NCI-H1694 treated with DMSO at 0.1 percent for 48 hours (cell line): ENCODE measurements at regions not wholly inside any gene's neighbourhood (a gene's known extent, or its start where the extent isn't known, plus 50 kb on each side); places are given as distances from the start of the nearest gene placed in this dataset.
A peak's percentile ranks its signal among the peaks of the same experiment; 100 is the strongest.
"Not testable (repeated sequence)": the region's sequence is repeated elsewhere in the genome, so short reads cannot be mapped to it uniquely, and the experiment has no call there.

Experiments
- DNase-seq: peaks from one replicate; lab custom pipeline; 2025; lab: John Stamatoyannopoulos, UW

DNA sequence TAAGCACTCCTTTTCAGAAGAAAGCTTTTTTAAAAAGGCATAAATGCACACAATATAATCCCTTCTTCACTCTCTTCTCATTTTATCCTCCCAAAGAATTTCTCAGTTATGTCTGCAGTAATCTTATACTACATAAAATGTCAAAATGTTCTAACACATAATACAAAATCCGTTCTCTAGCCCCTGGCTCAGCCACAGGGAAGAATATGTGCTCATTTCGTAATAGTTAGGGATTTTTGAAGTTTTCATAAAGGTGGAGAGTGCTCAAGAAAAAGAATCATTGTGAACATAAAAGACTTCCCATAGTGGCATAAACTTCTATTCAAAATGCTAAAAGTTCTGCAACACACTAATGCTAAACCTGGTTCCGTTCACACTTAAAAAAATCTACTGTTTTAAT, 1410.7 kb upstream of the C9orf72 start:
- DNase-seq: no peak

- not testable (repeated sequence) for DNase-seq
Observed at GRCh38 chr9:28990009-28990408, 1416.7 kb upstream of the C9orf72 start.

DNA sequence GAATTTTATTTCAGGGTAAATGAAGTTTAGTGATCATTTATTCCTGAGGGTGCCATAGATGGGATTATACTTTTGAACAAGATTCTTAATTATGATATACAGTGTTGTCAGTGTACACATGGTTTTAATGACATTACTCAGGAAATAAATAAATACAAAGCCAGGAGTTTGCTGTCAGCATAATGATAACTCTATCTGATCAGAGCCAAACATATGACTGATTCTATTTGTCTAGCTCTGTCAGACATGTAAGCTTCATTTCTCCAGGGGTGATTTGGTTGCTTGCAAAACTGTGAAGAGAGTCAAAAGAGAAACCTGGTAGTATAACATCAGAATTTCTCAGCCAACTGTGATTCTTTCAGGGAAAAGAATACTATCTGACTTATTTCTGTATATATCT, 1425.8 kb upstream of the C9orf72 start:
- no peak for DNase-seq

DNA sequence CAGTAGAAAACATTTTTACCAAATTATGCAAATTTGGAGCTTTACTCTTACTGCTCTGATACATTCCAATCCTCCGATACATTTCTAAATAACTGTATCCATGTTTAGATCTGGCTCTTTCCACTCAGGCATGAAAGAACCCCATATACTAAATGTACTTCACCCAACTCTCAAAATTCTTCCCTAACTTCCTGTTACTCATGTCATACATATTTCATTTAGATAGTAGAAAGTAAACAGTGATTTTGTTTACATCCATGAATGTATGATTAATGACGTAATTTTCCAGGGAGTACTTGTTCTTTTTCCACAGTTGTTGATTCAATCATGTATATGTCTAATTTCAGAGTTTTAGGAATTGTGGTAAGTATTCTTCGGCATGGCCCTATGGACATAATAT, 1426.5 kb upstream of the C9orf72 start:
- DNase-seq: no peak

DNA sequence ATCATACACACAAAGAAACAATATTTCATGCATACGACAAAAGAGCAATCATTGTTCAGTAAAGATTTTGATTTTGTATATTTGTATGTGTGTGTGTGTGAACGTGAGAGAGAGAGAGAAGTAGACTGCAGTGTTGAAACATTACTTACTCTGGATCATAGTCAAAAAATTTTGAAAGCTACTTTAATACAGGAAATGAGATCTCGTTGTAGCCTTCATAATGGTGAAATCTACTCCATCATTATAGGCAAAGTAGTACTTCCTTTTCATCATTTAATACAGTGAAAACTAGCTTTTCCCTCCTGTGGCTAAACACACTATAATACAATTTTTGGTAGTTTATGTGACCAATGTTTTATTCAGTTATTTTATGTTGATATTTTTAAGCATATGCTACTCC, 1427.7 kb upstream of the C9orf72 start:
- no peak for DNase-seq

- no peak for DNase-seq
Observed at GRCh38 chr9:29004988-29005387, 1431.7 kb upstream of the C9orf72 start.

- no peak for DNase-seq
Observed at GRCh38 chr9:29006628-29007027, 1433.3 kb upstream of the C9orf72 start.

DNA sequence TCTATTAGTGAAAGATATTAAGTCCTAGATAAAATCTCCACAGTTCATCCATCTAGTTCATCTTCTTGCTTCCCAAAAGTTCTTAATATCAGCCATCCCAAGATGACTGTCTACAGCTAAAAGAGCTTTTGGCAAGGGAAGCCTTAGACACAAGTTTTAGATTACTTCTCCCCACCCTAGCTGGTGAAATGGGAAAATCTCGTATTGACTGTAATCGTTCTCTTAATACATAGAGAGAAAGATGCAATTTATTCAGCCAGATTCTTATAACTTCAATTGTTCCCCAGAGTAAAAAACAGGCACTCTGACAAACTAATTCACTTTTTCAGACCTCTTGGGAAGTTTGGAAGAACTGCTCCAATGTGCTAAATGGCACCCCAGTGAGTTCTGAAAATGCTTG, 1439.6 kb upstream of the C9orf72 start:
- no peak for DNase-seq

GRCh38 chr9:29021632-29022031, 1448.4 kb upstream of the C9orf72 start:
- DNase-seq: no peak

DNA sequence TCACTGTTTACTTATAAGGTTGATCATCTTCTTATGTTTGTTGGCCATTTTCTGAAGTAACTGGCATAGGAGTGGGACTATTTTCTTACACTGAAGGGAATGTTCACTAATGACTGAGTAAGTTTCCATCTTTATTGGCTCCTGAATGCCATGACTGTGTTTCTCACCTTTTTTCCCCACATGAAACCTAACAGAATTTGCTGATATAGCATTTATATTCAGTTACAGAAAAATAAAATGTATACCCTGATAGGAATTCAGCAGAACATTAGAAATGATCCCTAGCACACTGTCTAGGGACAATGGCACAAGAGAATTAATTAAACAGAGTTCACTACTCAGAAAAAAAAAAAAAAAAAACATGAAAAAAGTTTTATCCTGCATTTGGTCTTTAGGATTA, 1465.1 kb upstream of the C9orf72 start:
- no peak for DNase-seq

- no peak for DNase-seq
Observed at GRCh38 chr9:29039258-29039657, 1466.0 kb upstream of the C9orf72 start.

GRCh38 chr9:29043072-29043471, 1469.8 kb upstream of the C9orf72 start:
- DNase-seq: no peak

DNA sequence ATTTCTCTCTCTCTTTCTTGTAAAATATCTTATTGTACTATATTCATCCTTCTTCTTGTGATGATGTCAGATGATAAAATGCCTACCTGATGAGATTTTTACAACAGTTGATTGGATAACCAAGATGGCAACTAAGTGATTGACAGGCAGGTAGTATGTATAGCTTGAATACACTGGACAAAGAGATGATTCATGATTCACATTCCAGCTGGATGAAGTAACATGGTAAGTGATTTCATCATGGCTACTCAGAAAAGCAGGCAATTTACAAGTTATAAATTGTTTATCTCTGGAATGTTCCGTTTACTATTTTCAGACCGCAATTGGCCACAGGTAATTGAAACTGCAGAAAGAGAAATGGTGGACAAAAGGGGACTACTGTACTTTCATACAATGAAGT, 1471.7 kb upstream of the C9orf72 start:
- DNase-seq: no peak

- no peak for DNase-seq
Observed at GRCh38 chr9:29060041-29060440, 1486.8 kb upstream of the C9orf72 start.

GRCh38 chr9:29062446-29062845, 1489.2 kb upstream of the C9orf72 start:
- DNase-seq: no peak

DNA sequence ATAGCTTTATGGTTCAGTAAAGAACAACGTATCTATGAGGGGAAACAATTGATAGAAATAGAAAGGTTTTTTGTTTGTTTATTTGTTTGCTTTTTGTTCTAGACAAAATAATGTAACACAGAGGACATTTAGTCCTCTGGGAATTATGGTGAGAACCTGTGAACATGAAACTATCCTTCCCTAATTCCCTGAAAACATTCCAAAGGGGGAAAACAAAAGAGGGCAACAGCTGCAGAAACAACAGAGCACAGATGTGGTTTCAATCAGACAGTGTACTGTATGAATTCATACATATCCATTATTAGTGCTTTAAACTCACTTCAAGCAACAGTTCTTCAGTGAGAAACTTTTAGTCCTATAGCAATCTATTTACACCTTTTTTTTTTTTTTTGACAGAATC, 1489.8 kb upstream of the C9orf72 start:
- DNase-seq: no peak

- no peak for DNase-seq
Observed at GRCh38 chr9:29066141-29066640, 1492.9 kb upstream of the C9orf72 start.

DNA sequence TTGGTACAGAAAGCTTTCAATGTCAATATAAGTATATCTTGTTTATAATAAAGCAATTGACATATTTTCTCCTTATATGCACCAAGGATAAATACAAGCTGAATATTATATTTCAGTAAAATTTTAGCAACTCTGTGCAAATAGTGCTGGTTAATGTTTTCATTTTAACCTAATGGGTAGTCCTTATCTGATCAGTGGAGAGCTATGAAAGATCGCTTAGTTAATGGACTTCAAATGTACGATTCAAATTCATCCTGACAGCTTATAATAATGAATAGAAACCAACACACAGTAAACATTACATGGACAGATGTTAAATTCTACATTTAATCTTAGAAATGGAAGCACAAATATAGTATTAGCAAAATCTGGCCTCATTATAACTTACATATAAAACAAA, 1495.2 kb upstream of the C9orf72 start:
- no peak for DNase-seq

DNA sequence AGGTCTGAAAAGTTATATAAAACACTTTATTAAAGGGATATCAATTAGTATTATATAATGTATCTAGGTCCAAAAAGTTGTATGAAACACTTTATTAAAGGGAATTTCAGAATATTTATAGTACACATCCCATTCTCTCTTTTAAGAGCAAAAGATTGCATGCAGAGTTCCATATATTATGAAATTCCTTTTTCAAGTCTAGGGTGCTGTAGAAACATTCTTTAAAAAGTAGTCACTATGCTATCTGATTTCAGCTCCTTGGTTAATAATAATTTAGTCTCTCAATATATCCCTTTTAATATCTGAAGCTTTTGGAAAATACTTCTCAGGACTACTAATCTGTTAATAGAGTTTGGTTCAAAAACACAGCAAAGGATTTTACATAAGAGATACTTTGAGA, 1496.1 kb upstream of the C9orf72 start:
- DNase-seq: no peak

DNA sequence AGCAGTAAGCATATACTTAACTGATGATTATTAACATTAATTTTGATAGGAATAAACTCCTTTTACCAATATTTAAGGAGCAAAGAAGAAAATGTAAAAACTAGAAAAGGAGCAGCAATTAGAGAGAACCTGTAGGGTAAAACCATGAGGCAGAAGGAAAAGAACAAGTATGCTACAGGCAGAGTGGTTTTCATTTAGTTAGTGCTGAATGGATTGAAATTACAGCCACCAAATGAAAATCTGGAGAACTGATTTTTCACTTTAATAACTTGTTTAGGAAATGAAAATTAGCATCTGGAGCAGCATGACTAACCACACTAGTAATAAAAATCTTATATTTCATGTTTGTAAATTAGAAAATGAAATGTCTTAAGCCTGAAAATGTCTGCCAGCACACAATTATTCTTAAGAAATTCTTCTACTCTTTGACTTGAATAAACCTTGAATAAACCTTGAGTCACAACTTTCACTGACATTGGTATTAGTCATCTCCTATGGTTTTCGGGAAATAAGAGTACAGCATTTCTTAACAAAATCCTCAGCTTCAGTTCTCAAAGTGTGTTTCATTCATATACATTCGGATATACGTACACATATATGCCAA, 1504.9 kb upstream of the C9orf72 start:
- no peak for DNase-seq

DNA sequence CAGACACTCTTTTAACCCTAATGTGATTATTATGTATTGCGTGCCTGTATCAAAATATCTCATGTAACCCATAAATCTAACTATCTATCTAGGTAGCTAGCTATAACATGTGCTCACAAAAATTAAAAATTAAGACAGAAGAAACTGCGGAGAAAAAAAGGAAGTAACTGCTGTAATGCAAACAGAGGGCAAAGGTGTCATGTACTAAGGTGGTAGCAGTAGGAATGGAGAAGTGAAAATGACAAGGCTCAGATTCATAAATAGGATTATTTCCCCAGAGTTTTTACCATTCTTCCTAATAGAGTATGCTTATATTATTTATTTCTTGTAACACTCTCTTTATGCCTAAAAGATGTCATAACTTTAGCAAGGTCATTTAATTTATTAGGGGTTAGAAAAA, 1527.5 kb upstream of the C9orf72 start:
- no peak for DNase-seq

DNA sequence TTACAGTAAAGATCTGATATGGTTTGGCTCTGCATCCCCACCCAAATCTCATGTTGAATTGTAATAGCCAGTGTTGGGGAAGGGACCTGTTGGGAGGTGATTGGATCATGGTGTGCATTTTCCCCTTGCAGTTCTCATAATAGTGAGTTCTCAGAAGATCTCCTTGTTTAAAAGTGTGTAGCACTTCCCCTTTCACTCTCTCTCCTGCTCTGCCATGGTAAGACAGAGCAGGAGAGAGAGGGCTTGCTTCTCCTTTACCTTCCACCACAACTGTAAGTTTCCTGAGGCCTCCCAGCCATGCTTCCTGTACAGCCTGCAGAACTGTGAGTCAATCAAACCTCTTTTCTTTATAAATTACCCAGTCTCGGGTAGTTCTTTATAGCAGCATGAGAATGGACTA, 1530.9 kb upstream of the C9orf72 start:
- not testable (repeated sequence) for DNase-seq

- no peak for DNase-seq
Observed at GRCh38 chr9:29118555-29118954, 1545.3 kb upstream of the C9orf72 start.

GRCh38 chr9:29126783-29127182, 1553.5 kb upstream of the C9orf72 start:
- DNase-seq: no peak

DNA sequence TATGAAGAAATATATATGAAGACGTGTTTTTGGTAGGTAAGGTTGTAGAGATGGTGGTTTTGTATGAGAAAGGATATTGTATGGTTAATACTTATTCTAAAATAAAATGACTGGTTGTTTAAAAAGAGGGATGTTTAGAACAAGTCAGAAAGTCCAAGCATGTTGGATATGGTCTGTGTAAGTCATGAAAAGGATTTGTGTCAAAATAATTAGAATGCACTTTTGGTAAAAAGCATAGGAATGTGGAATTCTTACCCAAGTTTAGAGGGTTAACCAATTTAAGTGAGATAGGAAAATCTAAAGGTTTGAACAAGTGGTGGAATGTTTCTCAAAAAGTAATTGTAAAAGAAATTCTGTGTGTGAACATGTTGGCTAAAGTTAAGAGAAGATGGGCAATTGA, 1556.5 kb upstream of the C9orf72 start:
- peak; percentile 14 for DNase-seq
